BJ (cell line): ENCODE measurements at regions not wholly inside any gene's neighbourhood (a gene's known extent, or its start where the extent isn't known, plus 50 kb on each side); places are given as distances from the start of the nearest gene placed in this dataset.
"Not testable (repeated sequence)": the region's sequence is repeated elsewhere in the genome, so short reads cannot be mapped to it uniquely, and the experiment has no call there.

Source experiments
- CTCF ChIA-PET: fragments of 350-600 bp; formaldehyde crosslinking; extraction: SDS; loops from one replicate; lab custom pipeline; 2021; ENCODE audit warnings: antibody characterized with exemption, inconsistent platforms; lab: Yijun Ruan, JAX
- POLR2A ChIA-PET: fragments of 300-600 bp; sonication (Branson Sonifier 250); formaldehyde crosslinking; extraction: SDS; loops from one replicate; lab custom pipeline; 2021; ENCODE audit warnings: antibody characterized with exemption; lab: Charles Lee
- DNase-seq: peaks from one replicate; pipeline ENCODE4 v3.0.0-alpha.2; 2011; ENCODE audit warnings: low read depth
- H3K27me3 ChIP-seq: 2 replicates; pipeline ENCODE4 v1.6.0; 2011; ENCODE audit warnings: low read length; ENCODE audit not compliant: control insufficient read depth, insufficient read depth
- H3K36me3 ChIP-seq: 2 replicates; pipeline ENCODE4 v1.5.1; 2011; ENCODE audit warnings: low read length; ENCODE audit not compliant: control insufficient read depth, insufficient read depth
- H3K4me3 ChIP-seq: 2 replicates; pipeline ENCODE4 v1.5.1; 2011; ENCODE audit warnings: low read depth, mild to moderate bottlenecking, control low read depth, low read length
- CTCF ChIP-seq: IDR thresholded peaks from 2 replicates; pipeline ENCODE4 v1.5.1; 2011; ENCODE audit warnings: low read depth, mild to moderate bottlenecking, control low read depth, inconsistent platforms, low read length, moderate library complexity; ENCODE audit not compliant: insufficient read depth

DNA sequence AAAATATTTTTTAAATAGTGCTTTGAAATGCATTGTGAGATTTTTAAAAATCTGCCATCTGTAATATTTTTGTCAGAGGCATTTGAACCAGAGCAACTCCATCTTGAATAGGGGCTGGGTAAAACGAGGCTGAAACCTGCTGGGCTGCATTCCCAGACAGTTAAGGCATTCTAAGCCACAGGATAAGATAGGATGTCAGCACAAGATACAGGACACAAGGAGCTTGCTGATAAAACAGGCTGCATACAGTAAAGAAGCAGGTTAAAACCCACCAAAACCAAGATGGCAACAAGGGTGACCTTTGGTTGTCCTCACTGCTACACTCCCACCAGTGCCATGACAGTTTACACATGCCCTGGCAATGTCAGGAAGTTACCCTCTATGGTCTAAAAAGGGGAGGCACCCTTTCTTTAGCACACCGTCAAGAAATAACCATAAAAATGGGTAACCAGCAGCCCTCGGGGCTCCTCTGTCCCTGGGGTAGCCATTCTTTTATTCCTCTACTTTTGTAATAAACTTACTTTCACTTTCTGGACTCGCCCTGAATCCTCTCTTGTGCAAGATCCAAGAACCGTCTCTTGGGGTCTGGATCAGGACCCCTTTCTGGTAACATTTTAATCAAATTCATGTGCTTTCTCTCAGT lies 273.7 kb downstream of the SEMA3D start:
- no peak for TF ChIP-seq CTCF
- Histone ChIP-seq H3K4me3 (no peak overlapping the region), H3K36me3 (no peaks in the 10 kb centered on the region), H3K27me3 (no peaks in the 10 kb centered on the region)
- ChIA-PET CTCF (no interaction called here), POLR2A (no interaction called here)
- no peak for DNase-seq

- Histone ChIP-seq H3K27me3 (no peaks in the 10 kb centered on the region), H3K36me3 (no peaks in the 10 kb centered on the region), H3K4me3 (no peak overlapping the region)
- POLR2A ChIA-PET: no interaction called here
- DNase-seq: no peak
- no peak for TF ChIP-seq CTCF
- CTCF ChIA-PET: no interaction called here
Observed at GRCh38 chr7:84912537-84912936, 274.3 kb downstream of the SEMA3D start.

- ChIA-PET POLR2A (interaction anchor here (0.6 kb wide), 1 partner anchor 643 kb away, joined by 3 read pairs; no protein-coding TSS in a partner anchor), CTCF (no interaction called here)
- H3K4me3 ChIP-seq: no peak overlapping the region
- H3K27me3 ChIP-seq: no peaks in the 10 kb centered on the region
- no peak for TF ChIP-seq CTCF
- H3K36me3 ChIP-seq: no peaks in the 10 kb centered on the region
- no peak for DNase-seq
Observed at GRCh38 chr7:84912018-84912417, 274.8 kb downstream of the SEMA3D start.

GRCh38 chr7:84911077-84911476 lies 275.8 kb downstream of the SEMA3D start:
- DNase-seq: no peak
- Histone ChIP-seq H3K36me3 (no peaks in the 10 kb centered on the region), H3K4me3 (no peak overlapping the region), H3K27me3 (no peaks in the 10 kb centered on the region)
- TF ChIP-seq CTCF: no peak
- ChIA-PET POLR2A (no interaction called here), CTCF (no interaction called here)

DNA sequence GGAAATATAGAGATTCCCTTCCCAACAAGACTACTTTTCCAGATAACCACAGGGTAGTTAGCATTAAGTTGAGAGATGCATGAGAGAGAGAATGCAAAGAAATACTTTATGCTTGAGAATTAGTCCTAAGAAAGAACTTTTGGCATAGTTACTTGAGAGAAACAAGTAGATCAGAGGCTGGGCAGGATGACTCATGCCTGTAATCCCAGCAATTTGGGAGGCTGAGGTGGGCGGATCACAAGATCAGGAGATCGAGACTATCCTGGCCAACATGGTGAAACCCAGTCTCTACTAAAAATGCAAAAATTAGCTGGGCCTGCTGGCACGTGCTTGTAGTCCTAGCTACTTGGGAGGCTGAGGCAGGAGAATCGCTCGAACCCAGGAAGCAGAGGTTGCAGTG lies 276.5 kb downstream of the SEMA3D start:
- H3K36me3 ChIP-seq, DNase-seq, POLR2A ChIA-PET, H3K4me3 ChIP-seq, H3K27me3 ChIP-seq, CTCF ChIA-PET: not testable (repeated sequence)

DNA sequence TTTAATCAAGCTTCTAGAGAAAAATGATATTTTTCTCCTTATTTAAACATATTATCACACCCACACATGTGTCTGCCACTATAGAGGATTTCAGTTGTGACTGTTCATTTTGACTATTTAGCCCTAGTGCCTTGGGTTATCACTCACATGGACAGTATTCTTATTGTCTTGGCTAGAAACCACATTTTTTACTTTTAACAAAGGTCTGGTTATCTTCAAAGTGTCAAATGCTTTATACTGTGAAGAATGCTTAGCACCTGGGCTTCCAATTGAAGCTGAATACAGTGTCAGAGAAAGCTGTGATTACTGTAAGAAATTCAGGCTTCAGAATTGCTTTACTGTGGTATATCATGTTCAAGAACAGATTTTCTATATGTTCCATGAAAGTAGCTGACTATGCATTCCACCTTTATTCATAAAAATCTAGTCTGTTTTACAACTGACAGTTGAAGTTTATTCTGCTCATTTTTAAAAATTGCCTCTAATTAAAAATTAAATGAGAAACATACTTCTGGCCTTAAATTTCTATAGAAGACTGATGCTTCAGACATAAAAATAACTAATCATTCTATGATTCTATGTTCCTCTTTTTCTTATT lies 278.6 kb downstream of the SEMA3D start:
- CTCF ChIA-PET: no interaction called here
- Histone ChIP-seq H3K36me3 (no peaks in the 10 kb centered on the region), H3K27me3 (no peaks in the 10 kb centered on the region), H3K4me3 (no peak overlapping the region)
- TF ChIP-seq CTCF: no peak
- no peak for DNase-seq
- POLR2A ChIA-PET: no interaction called here
